HG02571 (cell line): ENCODE measurements at regions not wholly inside any gene's neighbourhood (a gene's known extent, or its start where the extent isn't known, plus 50 kb on each side); places are given as distances from the start of the nearest gene placed in this dataset.

ENCODE experiments used
- ATAC-seq: cut with Tn5 transposase; IDR thresholded peaks from one replicate; pipeline ENCODE4 v1.9.1; 2021; ENCODE audit warnings: mild to moderate bottlenecking, moderate library complexity; ENCODE audit not compliant: unreplicated experiment

- no peak for ATAC-seq
These were observed 296.7 kb upstream of the ATP5MC3 start for GRCh38 chr2:175478096-175478768.

GRCh38 chr2:175476948-175477347 is 295.4 kb upstream of the ATP5MC3 start:
- no peak for ATAC-seq

GRCh38 chr2:175476374-175476773 is 294.9 kb upstream of the ATP5MC3 start:
- ATAC-seq: no peak

DNA sequence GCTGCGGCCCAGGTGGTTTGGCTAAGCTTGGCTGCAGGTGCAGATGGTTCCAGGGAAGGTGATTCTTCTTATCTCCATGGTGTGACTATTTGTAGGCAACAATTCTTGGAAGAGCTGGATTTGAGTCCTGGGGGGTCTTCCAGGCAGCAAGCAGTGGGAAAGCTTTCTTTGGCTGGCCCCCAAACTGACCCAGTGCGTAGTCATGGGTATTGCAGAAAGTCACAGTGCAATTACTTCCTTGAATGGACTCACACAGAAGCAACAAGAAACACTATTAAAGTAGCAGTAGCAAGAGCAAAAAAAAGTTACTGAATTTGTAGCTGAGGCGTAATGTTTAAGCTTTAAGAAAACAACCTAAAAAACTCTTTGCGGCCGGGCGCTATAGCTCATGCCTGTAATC is 293.6 kb upstream of the ATP5MC3 start:
- no peak for ATAC-seq

GRCh38 chr2:175468431-175469098 is 287.1 kb upstream of the ATP5MC3 start:
- ATAC-seq: no peak

- ATAC-seq: no peak
These were observed 283.6 kb upstream of the ATP5MC3 start for GRCh38 chr2:175465101-175465500.

- no peak for ATAC-seq
These were observed 282.8 kb upstream of the ATP5MC3 start for GRCh38 chr2:175464311-175464670.

DNA sequence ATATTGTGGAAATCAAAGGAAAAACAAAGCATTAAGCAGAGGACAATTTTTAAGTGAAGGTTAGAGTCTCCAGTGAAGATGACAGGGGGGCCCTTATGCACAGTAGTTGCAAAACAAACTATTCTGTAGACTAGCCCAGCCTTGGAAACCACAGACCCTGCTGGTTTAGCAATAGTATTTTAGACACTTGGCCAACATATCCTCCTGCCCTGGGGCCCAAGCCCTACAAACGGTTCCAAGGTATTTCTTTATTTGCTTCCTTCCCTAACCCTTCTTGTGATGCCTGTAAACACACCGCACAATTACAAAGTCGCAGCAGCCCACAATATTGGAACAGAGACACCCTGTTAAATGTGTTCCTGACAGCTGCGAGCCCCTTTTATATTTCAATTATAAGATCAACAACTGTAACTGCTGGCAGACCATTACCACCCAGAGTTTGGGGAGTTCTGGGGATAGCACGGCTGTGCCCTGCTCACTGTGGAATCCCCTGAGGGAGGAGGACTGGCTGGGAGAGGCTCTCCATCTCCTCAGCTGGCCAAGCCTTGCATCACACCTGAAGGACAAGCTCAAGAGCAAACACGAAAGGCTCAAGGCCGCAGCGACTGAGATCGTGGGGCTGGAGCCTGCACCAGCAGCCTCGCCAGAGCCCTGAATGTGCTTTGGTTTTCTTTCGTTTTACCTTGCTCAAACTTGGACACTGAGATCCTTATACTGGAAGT is 282.2 kb upstream of the ATP5MC3 start:
- ATAC-seq: no peak

- ATAC-seq: no peak
These were observed 281.7 kb upstream of the ATP5MC3 start for GRCh38 chr2:175463169-175463568.

- no peak for ATAC-seq
These were observed 280.7 kb upstream of the ATP5MC3 start for GRCh38 chr2:175462246-175462645.

- ATAC-seq: no peak
These were observed 280.3 kb upstream of the ATP5MC3 start for GRCh38 chr2:175461839-175462238.

DNA sequence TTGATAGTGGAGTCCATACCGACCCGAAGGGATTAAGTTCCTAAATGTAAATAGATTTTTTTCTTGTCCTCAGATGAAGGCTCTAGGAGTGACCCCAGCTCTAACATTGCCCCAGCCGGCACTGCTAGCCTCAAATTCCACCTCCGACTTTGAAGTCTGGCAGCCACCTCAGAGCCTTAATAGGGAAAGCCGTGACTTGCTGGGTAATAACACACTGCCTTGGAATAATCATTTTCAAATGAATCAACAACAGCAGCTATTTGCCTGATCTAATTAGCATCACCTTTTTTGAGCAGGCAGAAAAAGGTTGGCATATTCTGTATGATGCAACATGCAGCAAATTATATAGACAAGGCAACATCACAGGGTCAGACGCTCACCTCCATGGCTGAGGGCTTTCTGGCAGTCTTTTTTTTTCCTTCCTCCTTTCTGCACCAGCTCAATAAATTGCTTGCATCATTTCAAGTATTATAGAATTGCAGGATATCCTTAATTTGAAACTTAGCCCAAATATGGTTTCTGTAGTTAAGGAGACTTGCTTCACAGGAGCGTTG is 276.5 kb upstream of the ATP5MC3 start:
- no peak for ATAC-seq

- no peak for ATAC-seq
These were observed 273.5 kb upstream of the ATP5MC3 start for GRCh38 chr2:175454953-175455389.

DNA sequence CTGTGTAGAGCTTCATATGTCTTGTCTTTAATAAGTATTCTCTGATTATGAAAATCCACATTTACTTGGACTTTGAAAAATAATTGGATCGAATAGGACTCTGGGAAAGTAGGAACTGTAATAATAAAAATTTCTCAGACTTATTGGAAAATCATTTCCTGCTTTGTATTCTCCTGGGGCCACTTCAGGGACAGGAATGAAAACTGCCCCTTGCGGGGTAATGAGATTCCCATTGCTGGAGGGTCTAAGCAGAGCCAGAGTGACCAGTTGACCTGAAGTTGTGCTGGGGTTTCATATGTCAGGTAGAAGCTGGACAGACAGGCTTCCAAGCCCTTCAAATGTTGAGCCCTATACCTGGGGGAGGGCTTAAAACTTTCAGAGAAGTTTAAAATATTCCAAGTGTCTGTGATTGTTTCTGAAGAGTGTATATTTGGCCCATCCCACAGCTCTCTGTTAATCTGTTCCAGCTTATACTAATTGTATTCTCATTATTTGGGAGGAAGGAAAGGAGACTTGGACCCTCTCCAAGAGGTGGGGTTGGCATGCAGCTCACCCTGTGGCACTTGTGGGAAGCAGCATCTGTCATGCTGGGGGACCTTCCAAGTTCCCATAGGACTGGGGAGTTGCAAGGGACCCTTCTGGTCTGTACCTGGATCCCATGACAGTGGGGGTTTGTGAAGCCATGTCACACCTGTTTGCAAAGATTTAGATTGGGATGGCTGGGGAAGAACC is 268.7 kb upstream of the ATP5MC3 start:
- no peak for ATAC-seq

- no peak for ATAC-seq
These were observed 268.1 kb upstream of the ATP5MC3 start for GRCh38 chr2:175449616-175450015.

GRCh38 chr2:175446201-175446600 is 264.7 kb upstream of the ATP5MC3 start:
- no peak for ATAC-seq

DNA sequence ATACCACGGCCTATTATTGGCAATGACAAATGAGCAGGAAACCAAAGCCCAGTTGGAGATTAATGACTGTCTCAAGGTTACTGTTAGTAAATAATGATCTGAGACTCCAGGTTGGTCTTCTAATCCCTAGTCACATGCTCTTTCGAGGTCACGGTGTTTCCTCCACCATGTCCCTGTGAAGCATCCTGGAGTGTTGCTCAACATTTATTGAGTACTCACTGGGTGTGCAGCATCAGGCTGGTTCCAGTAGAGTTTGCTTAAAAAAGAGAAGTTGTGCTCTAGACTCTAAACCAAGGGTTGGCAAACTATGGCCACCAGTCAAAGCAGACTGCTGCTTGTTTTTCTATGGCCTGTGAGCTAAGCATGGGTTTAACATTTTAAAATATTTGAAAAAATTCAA is 263.8 kb upstream of the ATP5MC3 start:
- ATAC-seq: no peak

DNA sequence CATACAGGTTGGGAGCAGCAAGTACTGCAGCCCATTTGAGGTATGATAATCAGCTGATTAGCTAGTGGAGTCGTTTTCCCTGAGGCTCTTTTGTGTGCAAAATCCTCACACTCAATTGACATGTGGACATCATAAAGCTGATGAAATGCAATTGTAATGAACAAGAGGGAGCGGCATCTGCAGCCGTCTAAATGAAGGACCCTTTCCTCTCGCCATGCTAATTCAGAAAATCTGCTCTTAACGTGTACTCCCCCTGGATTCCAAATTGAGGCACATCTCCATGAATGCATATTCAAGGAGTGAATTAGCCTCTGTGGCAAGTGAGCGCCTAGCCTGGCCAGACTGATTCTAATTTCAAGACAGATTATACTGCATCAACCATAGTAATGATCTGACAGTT is 260.9 kb upstream of the ATP5MC3 start:
- ATAC-seq: no peak

DNA sequence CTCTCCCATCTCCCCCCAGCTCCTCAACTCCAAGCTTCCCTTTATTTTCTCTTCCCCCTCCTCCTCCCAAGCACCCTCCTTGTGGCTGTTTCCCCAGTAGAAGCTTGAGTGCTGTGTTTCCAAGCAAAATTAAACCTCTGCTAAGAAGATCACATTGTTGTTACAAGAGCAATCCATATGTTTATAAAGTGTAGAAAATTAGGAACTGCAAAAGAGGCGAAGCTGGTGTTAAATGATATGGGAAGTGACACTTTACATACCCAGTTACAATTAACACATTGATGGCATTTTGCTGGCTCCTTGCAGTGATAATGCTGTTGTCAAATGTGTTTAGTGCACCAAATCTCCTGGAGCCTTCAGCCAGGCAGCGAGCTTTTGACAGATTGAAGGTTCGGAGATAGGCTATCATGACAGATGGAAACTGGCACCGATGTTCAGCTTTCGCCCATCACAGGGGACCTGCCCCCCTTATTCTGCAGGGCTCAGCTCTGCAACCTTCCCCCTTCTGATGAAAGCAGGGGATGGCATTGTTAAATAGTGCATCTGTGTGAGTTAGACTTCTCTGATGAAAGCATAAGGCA is 259.8 kb upstream of the ATP5MC3 start:
- no peak for ATAC-seq

DNA sequence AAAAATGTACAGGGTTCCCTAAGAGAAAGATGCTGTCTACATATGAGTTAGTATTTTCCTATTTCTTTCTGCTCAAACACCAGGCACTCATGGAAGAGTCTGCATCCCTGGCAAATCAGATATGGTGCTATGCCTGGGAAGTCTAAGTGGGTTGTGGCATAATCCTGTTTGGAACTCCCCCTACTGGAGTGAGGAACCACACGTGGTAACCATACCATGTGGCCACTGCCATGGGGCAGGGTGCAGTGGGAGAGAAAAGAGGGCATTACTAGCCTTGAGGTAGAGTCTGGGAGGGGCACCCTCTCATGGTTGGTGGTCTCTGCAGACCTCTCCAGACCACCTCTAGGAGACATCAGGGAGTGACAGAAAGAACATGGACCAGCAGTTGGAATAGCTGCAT is 257.9 kb upstream of the ATP5MC3 start:
- no peak for ATAC-seq

DNA sequence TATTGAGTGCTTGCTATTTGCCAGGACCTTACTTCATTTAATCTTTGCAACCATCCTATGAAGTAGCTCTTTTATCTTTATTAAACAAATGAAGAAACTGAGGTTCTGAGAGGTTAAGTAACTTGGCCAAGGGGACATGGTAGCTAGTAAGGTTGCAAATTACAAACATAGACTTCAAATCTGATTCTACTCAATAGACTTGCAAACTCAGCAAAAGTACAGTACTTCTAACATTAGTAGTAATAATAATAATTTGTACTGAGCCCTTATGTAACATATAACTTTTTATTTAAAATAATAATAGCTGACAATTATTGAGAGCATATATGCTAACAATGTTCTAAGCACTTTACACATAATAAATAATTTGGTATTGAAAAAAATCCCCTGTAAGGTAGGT is 255.7 kb upstream of the ATP5MC3 start:
- ATAC-seq: no peak
